Kidney (tissue), 13 donors: ENCODE measurements at regions not wholly inside any gene's neighbourhood (a gene's known extent, or its start where the extent isn't known, plus 50 kb on each side); places are given as distances from the start of the nearest gene placed in this dataset.

Experiments
- DNase-seq, 5 donors: peaks; one replicate each; pipeline ENCODE4 v3.0.0-alpha.2; 2013 to 2020
- FAIRE-seq: peaks from 2 replicates; lab custom pipeline; 2012; peaks lifted over from hg19 to GRCh38; lab: Jason Lieb, UNC
- H3K27ac ChIP-seq, 2 donors: one replicate each; pipeline ENCODE4 v1.7.0; 2013; ENCODE audit warnings: low read depth in 2 of 2, low read length in 2 of 2, inconsistent platforms in 1 of 2
- H3K27me3 ChIP-seq: one replicate; pipeline ENCODE4 v1.7.1; 2013; ENCODE audit warnings: low read length, inconsistent platforms; ENCODE audit not compliant: control insufficient read depth, insufficient read depth
- H3K36me3 ChIP-seq, 3 donors: one replicate each; pipeline versions ENCODE4 v1.7.0 to v1.7.1; 2013; ENCODE audit warnings: low read length in 3 of 3, control low read depth in 1 of 3, inconsistent platforms in 1 of 3; ENCODE audit not compliant: insufficient read depth in 3 of 3, control insufficient read depth in 2 of 3
- H3K4me1 ChIP-seq, 3 donors: one replicate each; pipeline versions ENCODE4 v1.7.0 to v1.7.1; 2013; ENCODE audit warnings: low read length in 3 of 3, inconsistent platforms in 1 of 3, low read depth in 1 of 3; ENCODE audit not compliant: control insufficient read depth in 2 of 3, insufficient read depth in 2 of 3
- H3K4me3 ChIP-seq, 3 donors: one replicate each; pipeline versions ENCODE4 v1.7.0 to v1.8.1; 2013; ENCODE audit warnings: low read length in 3 of 3, control low read depth in 1 of 3, inconsistent platforms in 1 of 3
- H3K9ac ChIP-seq, 3 donors: one replicate each; pipeline versions ENCODE4 v1.7.0 to v1.7.1; 2013; ENCODE audit warnings: low read length in 3 of 3, control low read depth in 1 of 3, inconsistent platforms in 1 of 3
- H3K9me3 ChIP-seq, 3 donors: one replicate each; pipeline versions ENCODE4 v1.7.0 to v1.7.1; 2013; ENCODE audit warnings: low read length in 3 of 3, control low read depth in 1 of 3, inconsistent platforms in 1 of 3; ENCODE audit not compliant: control insufficient read depth in 2 of 3, insufficient read depth in 1 of 3
- CTCF ChIP-seq: IDR thresholded peaks from 3 replicates; pipeline ENCODE4 v1.5.1; 2012; ENCODE audit warnings: mild to moderate bottlenecking, moderate library complexity, borderline replicate concordance; ENCODE audit not compliant: insufficient read depth; ENCODE audit errors: extremely low read depth
- intact Hi-C: fragments of 100-400 bp; cut with DNase I; formaldehyde crosslinking; loops from one replicate; pipeline ENCODE4 v1.11.1; 2022
- donor health status: control.
- donor health status: control.
- donor health status: control.
- donor health status: control.
- donor health status: control.
- donor health status: DM: yes; HTN: yes; CAD: no.
- donor health status: Normal renal cell carcinoma (clear cell type).

GRCh38 chr14:76695263-76695920, 65.9 kb upstream of the VASH1 start:
- H3K9ac ChIP-seq: no peak overlapping the region
- FAIRE-seq (no peak), DNase-seq (no peak)
- TF ChIP-seq CTCF: no peak
- no peak overlapping the region for H3K27ac ChIP-seq
- H3K4me1 ChIP-seq: no peaks in the 10 kb centered on the region
- no peaks in the 10 kb centered on the region for H3K9me3 ChIP-seq
- intact Hi-C loops: no loop called here
- no peak overlapping the region for H3K4me3 ChIP-seq
- no peaks in the 10 kb centered on the region for H3K36me3 ChIP-seq
- H3K27me3 ChIP-seq: no peaks in the 10 kb centered on the region

- Histone ChIP-seq H3K4me3 (no peak overlapping the region), H3K4me1 (no peaks in the 10 kb centered on the region), H3K9me3 (no peaks in the 10 kb centered on the region), H3K27me3 (no peaks in the 10 kb centered on the region), H3K27ac (no peak overlapping the region), H3K36me3 (no peaks in the 10 kb centered on the region), H3K9ac (no peak overlapping the region)
- no peak for TF ChIP-seq CTCF
- intact Hi-C loops: no loop called here
- no peak for DNase-seq
- no peak for FAIRE-seq
These were observed 64.9 kb upstream of the VASH1 start for GRCh38 chr14:76696361-76696760.

DNA sequence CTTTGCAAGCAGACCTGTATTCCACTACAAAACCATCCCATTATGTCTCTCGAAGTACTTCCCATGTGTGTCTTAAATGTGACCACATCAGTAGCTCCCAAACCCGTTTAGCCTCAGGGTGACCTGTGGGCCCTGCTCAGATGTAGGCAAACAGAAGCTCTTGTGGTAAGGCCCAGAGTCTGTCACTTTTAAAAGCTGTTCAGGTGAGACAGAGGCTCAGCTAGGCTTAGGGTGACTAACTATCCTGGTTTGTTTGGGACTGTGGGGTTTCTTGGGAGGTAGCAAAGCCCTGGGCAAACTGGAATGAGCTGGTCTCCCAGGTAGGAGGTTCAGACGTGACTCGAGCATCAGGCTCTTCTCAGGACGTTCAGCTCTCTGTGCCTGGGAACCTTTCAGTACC, 64.5 kb upstream of the VASH1 start:
- no peak for DNase-seq
- no peak overlapping the region for H3K27ac ChIP-seq
- H3K4me1 ChIP-seq: no peaks in the 10 kb centered on the region
- no peak overlapping the region for H3K4me3 ChIP-seq
- no peak for FAIRE-seq
- intact Hi-C loops: no loop called here
- H3K27me3 ChIP-seq: no peaks in the 10 kb centered on the region
- no peaks in the 10 kb centered on the region for H3K36me3 ChIP-seq
- TF ChIP-seq CTCF: no peak
- no peaks in the 10 kb centered on the region for H3K9me3 ChIP-seq
- no peak overlapping the region for H3K9ac ChIP-seq
